ENCODE measurements at regions not wholly inside any gene's neighbourhood (a gene's known extent, or its start where the extent isn't known, plus 50 kb on each side); places are given as distances from the start of the nearest gene placed in this dataset.
"Not testable (repeated sequence)": the region's sequence is repeated elsewhere in the genome, so short reads cannot be mapped to it uniquely, and the experiment has no call there.

GRCh38 chr9:80755586-80755985, 933.8 kb downstream of the TLE1 start:
- in situ Hi-C loops (cut with HindIII; ENCODE audit: low pct_ligation_motif_present, low pct_unique_long_range_greater_than_20kb, low sequenced_read_pairs): no loop called here
- no peak for DNase-seq

- DNase-seq; in situ Hi-C loops (cut with HindIII; ENCODE audit: low pct_ligation_motif_present, low pct_unique_long_range_greater_than_20kb, low sequenced_read_pairs): not testable (repeated sequence)
Observed at GRCh38 chr9:80747056-80747455, 942.3 kb downstream of the TLE1 start.

- DNase-seq: no peak
- in situ Hi-C loops (cut with HindIII; ENCODE audit: low pct_ligation_motif_present, low pct_unique_long_range_greater_than_20kb, low sequenced_read_pairs): no loop called here
Observed at GRCh38 chr9:80732506-80732905, 956.8 kb downstream of the TLE1 start.

GRCh38 chr9:80720579-80720978, 968.8 kb downstream of the TLE1 start:
- DNase-seq: no peak
- in situ Hi-C loops (cut with HindIII; ENCODE audit: low pct_ligation_motif_present, low pct_unique_long_range_greater_than_20kb, low sequenced_read_pairs): no loop called here

DNA sequence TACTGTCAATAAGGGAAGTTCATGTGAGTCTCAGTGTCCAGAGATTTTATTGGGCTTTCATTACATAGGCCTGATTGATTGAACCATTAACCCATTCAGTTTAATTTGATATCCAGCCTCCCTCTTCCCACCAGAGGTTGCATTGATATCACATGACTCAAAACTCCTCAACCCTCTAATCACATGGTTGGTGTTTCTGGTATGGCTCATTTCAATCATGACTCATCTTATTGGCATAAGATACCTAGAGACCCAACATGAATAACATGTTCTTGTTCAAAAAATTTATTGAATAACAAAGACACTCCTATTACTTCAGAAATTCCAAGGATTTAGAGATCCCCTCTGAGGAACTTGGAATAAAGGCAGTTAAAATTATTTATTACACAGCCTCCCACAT, 982.2 kb downstream of the TLE1 start:
- in situ Hi-C loops (cut with HindIII; ENCODE audit: low pct_ligation_motif_present, low pct_unique_long_range_greater_than_20kb, low sequenced_read_pairs): no loop called here
- DNase-seq: peak; percentile 83

DNA sequence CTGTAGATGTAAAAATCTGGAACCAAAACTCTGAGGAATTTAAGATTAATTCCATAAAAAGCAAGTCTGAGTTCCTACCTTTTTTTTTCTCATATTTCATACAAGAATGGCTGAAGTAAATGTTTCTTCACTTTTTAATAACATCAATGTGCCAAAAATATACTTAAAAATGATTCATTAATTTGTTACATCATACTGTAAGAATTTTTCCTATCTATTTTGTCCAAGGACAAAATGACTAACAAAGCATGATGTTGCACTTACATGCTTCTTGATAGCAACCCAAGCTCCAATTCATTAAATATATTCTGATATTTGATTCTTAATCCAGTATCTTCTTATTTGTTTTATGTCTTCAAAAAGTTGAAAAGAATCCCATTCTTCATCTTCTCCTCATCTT, 988.3 kb downstream of the TLE1 start:
- in situ Hi-C loops (cut with HindIII; ENCODE audit: low pct_ligation_motif_present, low pct_unique_long_range_greater_than_20kb, low sequenced_read_pairs): no loop called here

GRCh38 chr9:80699511-80699998, 989.8 kb downstream of the TLE1 start:
- no peak for DNase-seq
- in situ Hi-C loops (cut with HindIII; ENCODE audit: low pct_ligation_motif_present, low pct_unique_long_range_greater_than_20kb, low sequenced_read_pairs): no loop called here

More for the DNA sequence above, 988.3 kb downstream of the TLE1 start:
- DNase-seq: no peak

DNA sequence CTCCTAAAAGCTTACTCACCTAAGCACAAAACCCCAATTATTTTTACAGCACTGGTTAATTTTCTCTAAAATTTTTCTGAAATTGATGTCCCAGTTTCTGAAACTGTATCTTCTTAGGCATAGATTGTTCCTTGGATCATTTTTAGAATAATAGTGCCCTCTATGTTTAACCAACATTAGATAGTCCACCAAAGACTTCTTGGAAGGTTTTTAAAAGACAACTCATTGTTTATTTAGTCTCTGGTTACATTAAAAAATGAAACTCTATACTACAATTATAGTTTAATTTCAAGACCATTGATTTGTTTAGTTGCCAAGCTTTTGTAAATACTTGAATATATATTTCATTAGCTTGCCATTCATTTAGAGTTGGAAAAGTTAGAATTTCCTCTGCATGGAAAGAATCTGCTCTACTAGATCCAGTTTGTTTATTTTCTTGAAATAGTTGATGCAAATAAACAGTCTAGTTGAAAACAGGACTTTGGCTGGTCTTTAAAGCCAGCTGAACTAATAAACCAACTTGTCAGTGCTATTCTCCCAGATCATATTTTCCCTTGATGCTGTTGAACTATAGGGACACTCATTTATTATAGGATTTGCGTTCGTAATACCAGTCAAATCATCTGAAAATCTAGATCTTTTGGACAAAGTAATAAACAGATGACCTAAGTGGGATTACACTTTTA, 990.5 kb downstream of the TLE1 start:
- DNase-seq: no peak
- in situ Hi-C loops (cut with HindIII; ENCODE audit: low pct_ligation_motif_present, low pct_unique_long_range_greater_than_20kb, low sequenced_read_pairs): no loop called here

DNA sequence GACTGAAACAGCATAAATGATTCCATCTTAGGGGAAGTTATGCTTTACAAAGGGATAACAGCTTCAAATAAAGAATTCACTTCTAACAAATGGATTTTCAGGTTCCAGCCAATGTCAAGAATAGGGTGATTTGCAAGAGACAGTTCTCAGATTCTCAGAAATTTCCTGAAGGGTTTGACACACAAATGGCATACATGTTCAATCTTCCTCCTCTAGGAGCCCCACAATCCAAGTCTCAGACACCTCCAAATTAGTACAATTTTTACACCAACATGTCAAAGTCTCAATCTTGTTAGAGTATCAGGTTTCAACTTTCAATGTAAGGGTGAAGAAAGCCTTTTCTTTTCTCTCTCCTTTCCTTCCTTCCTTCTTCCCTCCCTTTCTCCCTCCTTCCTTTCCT, 996.6 kb downstream of the TLE1 start:
- DNase-seq: no peak
- in situ Hi-C loops (cut with HindIII; ENCODE audit: low pct_ligation_motif_present, low pct_unique_long_range_greater_than_20kb, low sequenced_read_pairs): no loop called here

- in situ Hi-C loops (cut with HindIII; ENCODE audit: low pct_ligation_motif_present, low pct_unique_long_range_greater_than_20kb, low sequenced_read_pairs): no loop called here
- no peak for DNase-seq
Observed at GRCh38 chr9:80691229-80691628, 998.1 kb downstream of the TLE1 start.

- DNase-seq: no peak
- in situ Hi-C loops (cut with HindIII; ENCODE audit: low pct_ligation_motif_present, low pct_unique_long_range_greater_than_20kb, low sequenced_read_pairs): no loop called here
Observed at GRCh38 chr9:80690349-80690939, 998.9 kb downstream of the TLE1 start.

GRCh38 chr9:80679916-80680315, 1009.4 kb downstream of the TLE1 start:
- in situ Hi-C loops (cut with HindIII; ENCODE audit: low pct_ligation_motif_present, low pct_unique_long_range_greater_than_20kb, low sequenced_read_pairs): no loop called here
- DNase-seq: no peak

- in situ Hi-C loops (cut with HindIII; ENCODE audit: low pct_ligation_motif_present, low pct_unique_long_range_greater_than_20kb, low sequenced_read_pairs): no loop called here
- no peak for DNase-seq
Observed at GRCh38 chr9:80678906-80679305, 1010.4 kb downstream of the TLE1 start.

GRCh38 chr9:80673496-80673895, 1015.9 kb downstream of the TLE1 start:
- DNase-seq: no peak
- in situ Hi-C loops (cut with HindIII; ENCODE audit: low pct_ligation_motif_present, low pct_unique_long_range_greater_than_20kb, low sequenced_read_pairs): no loop called here

DNA sequence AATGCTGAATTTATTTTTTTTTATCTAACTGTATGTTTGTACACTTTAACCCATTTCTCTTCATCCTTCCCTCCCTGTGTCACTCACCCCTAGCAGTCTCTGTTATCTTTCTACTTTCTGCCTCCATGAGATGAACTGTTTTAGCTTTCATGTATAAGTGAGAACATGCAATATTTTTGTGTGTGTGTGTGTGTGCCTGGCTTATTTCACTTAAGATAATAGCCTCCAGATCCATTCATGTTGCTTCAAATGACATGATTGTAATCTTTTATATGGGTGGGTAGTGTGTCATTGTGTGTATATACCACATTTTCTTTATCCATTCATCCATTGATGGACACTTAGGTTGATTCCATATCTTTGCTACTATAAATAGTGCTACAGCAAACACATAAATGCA, 1023.9 kb downstream of the TLE1 start:
- no peak for DNase-seq
- in situ Hi-C loops (cut with HindIII; ENCODE audit: low pct_ligation_motif_present, low pct_unique_long_range_greater_than_20kb, low sequenced_read_pairs): no loop called here

- in situ Hi-C loops (cut with HindIII; ENCODE audit: low pct_ligation_motif_present, low pct_unique_long_range_greater_than_20kb, low sequenced_read_pairs): no loop called here
Observed at GRCh38 chr9:80664327-80665210, 1024.8 kb downstream of the TLE1 start.

GRCh38 chr9:80659751-80660150, 1029.6 kb downstream of the TLE1 start:
- in situ Hi-C loops (cut with HindIII; ENCODE audit: low pct_ligation_motif_present, low pct_unique_long_range_greater_than_20kb, low sequenced_read_pairs); DNase-seq: not testable (repeated sequence)

More at GRCh38 chr9:80664327-80665210, 1024.8 kb downstream of the TLE1 start:
- DNase-seq: no peak

DNA sequence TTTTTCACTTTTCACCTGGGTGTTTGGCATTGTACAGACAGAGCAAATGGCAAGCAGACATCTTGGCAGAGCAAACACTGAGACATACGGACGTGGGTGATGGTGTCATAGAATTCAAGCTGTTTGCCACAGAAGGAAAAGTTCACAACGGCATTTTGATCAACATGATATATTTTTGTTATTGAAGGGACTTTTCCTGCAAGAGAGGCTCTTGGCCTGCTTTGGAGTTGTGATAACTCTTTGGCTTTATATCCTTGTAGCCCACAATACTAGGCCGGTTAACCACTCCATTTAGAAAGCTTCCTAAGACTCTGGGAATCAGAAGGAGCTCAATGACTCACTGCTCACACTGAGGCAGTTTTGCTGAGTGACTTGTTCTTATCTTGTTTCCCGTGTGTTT, 1038.3 kb downstream of the TLE1 start:
- in situ Hi-C loops (cut with HindIII; ENCODE audit: low pct_ligation_motif_present, low pct_unique_long_range_greater_than_20kb, low sequenced_read_pairs): no loop called here
- DNase-seq: no peak

GRCh38 chr9:80649496-80649895, 1039.9 kb downstream of the TLE1 start:
- in situ Hi-C loops (cut with HindIII; ENCODE audit: low pct_ligation_motif_present, low pct_unique_long_range_greater_than_20kb, low sequenced_read_pairs): no loop called here
- DNase-seq: no peak
